GM18511 (cell line): ENCODE measurements at regions not wholly inside any gene's neighbourhood (a gene's known extent, or its start where the extent isn't known, plus 50 kb on each side); places are given as distances from the start of the nearest gene placed in this dataset.
"Not testable (repeated sequence)": the region's sequence is repeated elsewhere in the genome, so short reads cannot be mapped to it uniquely, and the experiment has no call there.

Experiments
- ATAC-seq: cut with Tn5 transposase; IDR thresholded peaks from one replicate; pipeline ENCODE4 v1.9.1; 2021; ENCODE audit warnings: mild to moderate bottlenecking, moderate library complexity; ENCODE audit not compliant: unreplicated experiment

DNA sequence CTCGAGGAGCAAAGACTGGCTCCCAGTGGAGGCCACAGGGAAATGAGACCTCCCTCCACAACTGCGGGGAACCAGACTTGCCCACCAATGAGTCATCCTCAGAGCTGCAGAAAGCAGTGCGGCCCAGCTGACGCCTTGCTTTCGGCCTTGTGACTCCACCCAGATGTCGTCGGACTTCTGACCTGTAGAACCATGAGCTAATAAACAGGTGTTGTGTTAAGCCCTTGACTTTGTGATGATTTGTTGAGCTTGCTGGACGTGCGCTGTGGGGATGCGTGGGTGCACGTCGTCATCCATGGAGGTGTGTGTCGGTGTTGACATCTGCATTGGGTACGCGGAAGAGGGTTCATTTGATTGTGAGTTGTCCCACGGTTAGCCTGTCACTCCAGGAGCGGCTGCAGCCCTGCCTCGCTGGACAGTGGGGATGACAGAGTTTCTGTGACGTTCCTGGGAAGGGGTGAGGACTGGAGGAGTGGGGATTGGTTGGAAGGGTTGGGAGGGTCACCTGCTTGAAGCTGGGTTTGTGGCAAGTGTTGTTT is 154.1 kb downstream of the SH3BP4 start:
- no peak for ATAC-seq

DNA sequence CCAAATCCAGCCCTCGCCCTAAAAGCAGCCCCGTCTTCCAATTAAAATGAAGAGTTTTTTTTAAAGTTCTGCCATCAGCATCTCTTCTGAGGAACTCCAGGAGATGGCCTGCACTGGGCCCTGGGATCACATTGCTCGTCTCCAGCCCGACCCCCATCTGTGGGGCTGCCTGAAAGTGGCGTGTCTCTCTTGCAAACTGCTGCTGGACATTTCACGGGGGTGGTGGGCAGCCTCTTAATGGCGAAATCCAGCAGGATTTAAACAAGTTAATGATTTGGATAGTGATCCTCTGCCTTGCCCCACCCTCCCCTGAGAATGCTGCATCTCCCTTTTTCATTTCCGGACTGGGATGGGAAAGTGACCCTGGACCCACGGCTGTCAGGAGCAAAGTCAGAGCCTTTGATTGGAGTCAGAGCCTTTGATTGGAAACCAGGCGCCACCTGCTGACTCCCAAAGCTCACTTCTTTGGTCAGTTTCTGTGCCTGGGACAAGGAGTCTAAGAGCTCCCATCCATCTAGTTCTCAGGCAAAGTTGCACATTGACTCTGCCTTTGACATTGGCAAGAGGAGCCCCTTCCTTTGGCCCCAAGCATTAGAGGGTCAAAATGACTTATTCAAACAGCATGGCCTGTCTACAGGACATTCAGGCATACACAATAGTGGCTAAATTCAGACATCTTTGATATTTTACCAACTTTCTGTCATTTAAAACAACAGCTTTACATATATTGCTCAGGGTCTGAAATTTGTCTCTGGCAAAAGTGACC is 155.2 kb downstream of the SH3BP4 start:
- ATAC-seq: no peak

GRCh38 chr2:235107640-235107951 is 155.8 kb downstream of the SH3BP4 start:
- no peak for ATAC-seq

DNA sequence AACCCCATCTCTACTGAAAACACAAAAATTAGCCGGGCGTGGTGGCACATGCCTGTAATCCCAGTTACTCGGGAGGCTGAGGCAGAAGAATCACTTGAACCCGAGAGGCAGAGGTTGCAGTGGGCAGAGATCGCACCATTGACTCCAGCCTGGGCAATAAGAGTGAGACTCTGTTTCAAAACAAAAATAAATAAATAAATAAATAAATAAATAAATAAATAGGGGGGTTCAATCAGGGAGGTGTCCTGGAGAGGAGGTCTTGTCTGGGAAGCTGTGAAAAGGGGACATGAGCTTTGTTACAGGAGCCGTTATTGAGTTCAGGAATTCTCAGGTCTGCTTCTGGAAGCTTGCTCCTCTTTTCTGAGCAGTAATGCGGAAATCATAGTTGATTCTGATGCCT is 157.7 kb downstream of the SH3BP4 start:
- not testable (repeated sequence) for ATAC-seq

GRCh38 chr2:235112365-235112764 is 160.5 kb downstream of the SH3BP4 start:
- ATAC-seq: no peak

DNA sequence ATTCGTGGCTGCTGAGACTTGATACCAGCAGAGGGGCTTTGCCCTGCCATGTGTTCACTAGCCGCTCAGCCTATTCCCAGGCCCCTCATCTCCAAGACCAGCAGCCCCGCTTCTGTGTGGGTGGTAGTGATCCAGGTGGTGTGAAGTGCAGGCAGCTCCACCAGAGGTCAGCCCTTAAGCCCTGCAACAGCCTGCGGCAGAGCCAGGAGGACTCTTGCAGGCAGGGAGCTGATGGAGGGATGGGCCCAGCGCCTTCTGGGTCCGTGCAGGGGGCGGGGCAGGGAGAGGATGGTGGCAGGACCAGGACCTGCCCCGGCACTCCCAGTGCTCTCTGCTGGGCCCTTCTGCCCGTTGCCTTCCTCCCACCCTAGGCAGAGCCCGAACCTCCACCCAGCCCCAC is 162.0 kb downstream of the SH3BP4 start:
- ATAC-seq: no peak

DNA sequence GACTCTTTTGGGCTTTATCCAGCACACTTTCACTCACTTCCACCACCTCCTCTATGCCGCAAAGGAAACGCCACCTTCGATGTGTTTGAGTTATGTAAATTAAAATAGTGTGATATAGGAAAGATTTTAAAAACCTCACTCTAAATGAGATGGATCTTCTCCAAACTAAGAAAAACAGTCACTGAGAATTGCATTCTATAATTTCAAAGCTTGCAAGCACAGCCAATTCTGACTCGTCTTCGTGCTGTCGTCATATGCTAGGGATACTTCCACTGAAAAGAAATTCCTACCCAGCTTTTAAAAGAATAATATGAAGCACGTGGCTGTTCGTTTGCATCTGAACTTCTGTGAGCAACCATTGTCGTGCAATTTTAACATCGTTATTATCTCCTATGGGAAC is 162.5 kb downstream of the SH3BP4 start:
- no peak for ATAC-seq

- no peak for ATAC-seq
Measured at GRCh38 chr2:235115521-235115920, 163.7 kb downstream of the SH3BP4 start.

GRCh38 chr2:235116885-235117492 is 165.2 kb downstream of the SH3BP4 start:
- no peak for ATAC-seq

- no peak for ATAC-seq
Measured at GRCh38 chr2:235126768-235127167, 175.0 kb downstream of the SH3BP4 start.

DNA sequence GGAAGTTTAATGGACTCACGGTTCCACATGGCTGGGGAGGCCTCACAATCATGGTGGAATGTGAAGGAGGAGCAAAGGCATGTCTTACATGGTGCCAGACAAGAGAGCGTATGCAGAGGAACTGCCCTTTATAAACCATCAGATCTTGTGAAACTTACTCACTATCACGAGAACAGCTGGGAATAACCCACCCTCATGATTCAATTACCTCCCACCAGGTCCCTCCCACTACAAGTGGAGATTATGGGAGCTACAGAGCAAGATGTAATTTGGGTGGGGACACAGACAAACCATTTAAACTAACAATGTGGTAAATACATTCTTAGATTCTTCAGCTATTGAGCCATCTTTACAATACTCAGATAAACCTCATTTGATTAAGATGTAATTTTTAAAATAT is 176.1 kb downstream of the SH3BP4 start:
- ATAC-seq: no peak

GRCh38 chr2:235129850-235130249 is 178.0 kb downstream of the SH3BP4 start:
- no peak for ATAC-seq

GRCh38 chr2:235131334-235132305 is 179.8 kb downstream of the SH3BP4 start:
- ATAC-seq: no peak

- ATAC-seq: no peak
Measured at GRCh38 chr2:235132651-235133050, 180.8 kb downstream of the SH3BP4 start.

DNA sequence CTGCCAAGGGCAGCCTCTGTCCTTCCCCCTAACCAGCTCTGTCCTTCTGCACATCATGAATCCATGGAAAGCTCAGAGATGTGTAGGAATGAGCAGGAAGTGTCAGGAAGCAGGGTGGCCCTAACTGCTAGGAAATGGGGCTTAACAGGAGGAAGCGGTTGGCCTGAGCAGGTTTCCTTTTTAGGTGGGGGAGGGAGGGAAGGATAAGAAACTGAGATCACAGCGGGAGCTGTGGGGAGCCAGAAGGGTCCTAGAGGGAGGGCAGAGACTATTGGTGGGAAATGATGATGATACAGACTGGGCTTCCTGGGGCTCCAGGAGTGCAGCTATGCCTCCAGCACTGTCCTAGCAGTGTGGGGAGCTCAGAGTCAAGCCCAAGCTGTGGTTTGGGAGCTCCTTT is 182.0 kb downstream of the SH3BP4 start:
- no peak for ATAC-seq

GRCh38 chr2:235134420-235134819 is 182.6 kb downstream of the SH3BP4 start:
- no peak for ATAC-seq

GRCh38 chr2:235135195-235135965 is 183.6 kb downstream of the SH3BP4 start:
- ATAC-seq: no peak

DNA sequence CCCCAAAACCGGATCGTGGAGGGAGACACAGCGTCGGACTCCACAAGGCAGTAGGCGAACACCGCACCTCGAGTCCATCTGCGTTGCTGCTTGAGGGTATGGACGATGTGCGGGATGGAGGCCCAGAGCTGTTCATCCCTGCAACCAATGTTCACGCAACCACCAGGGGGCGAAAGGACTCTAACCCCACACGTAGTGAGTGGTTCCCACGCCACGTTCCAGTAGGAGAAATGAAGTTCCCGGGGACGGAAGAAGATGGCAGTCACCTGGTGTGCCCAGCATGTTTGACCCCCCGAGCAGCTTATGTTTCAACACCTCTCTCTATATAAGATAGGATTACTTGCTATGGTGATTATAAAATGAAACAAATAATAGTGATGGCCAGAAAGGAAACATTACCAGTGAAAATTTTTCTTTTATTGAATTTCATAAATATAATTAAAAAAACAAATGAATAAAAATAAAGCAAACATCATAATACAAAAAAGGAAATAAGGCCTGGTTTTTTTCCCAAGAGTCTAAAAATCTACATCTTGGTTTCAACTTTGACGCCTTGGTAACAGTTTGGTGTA is 184.3 kb downstream of the SH3BP4 start:
- ATAC-seq: no peak

GRCh38 chr2:235138339-235138738 is 186.5 kb downstream of the SH3BP4 start:
- no peak for ATAC-seq
